ENCODE measurements at regions not wholly inside any gene's neighbourhood (a gene's known extent, or its start where the extent isn't known, plus 50 kb on each side); places are given as distances from the start of the nearest gene placed in this dataset.

GRCh38 chr12:107518868-107519267 lies 166.7 kb upstream of the PWP1 start:
- no peak for DNase-seq (ENCODE audit: extremely low read depth in 1 of 2, low read depth in 1 of 2)

DNA sequence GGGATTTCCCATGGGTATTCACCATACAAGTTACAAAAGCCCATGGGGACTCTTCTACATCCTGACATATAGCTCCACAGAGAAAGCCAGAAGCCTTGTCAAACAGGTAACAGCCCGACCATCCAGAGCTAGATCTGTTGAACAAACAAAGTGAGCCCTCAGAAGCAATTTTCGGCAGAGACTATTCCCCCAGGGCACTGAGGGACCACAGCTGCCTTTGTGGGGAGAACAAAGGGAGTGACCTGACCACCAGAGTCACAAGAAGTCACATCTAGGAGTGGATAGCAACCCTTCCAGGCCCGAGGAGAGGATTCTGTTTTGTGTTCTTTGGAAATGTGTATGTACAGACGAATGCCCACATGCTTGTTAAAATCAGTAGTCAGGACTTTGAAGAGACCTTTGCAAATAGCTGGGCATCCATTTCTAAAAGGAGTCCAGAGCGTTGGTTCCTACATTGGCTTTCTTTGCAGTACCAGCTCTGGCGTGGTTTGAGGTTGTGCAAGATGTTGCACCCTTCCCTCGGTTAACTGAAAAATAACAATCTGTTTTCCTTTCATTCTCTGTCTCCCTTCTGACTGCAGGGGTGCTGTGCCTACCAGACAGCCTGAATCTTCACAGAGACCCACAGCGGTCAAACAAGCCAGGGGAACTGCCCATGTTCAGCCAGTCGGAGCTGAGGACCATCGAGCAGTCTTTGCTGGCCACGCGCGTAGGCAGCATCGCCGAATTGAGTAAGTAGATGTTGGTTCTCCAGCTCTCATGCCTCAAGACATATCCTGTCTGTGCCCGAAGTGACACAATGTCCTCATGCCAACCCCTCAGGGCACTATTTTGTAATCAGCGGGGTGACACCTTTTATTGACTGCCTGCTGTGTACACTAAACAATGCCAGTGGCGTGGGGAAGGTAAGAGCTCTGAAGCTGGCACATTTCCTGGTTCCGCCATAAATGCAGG lies 165.4 kb upstream of the PWP1 start:
- DNase-seq (ENCODE audit: extremely low read depth in 1 of 2, low read depth in 1 of 2): no peak

DNA sequence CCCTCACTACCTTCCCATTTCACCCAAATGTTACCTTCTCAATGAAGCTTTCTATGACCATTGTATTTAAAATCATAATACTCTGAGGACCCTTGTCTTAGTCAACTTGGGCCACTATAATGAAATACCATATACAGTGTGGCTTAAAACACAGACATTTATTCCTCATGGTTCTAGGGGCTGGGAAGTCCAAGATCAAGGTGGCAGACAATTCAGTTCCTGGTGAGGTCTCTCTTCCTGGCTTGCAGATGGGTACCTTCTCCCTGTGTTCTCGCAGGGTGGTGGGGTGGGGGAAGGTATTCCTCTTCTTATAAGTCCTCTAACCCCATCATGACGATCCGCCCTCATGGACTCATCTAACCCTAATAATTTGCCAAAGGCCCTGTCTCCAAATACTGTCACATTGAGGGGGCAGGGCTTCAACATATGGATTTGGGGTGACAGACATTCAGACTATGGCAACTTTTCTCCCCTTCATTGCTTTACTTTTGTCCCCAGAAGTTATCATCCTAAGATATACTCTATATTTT lies 163.7 kb upstream of the PWP1 start:
- DNase-seq (ENCODE audit: extremely low read depth in 1 of 2, low read depth in 1 of 2): no peak

GRCh38 chr12:107522692-107523477 lies 162.7 kb upstream of the PWP1 start:
- no peak for DNase-seq (ENCODE audit: extremely low read depth in 1 of 2, low read depth in 1 of 2)

DNA sequence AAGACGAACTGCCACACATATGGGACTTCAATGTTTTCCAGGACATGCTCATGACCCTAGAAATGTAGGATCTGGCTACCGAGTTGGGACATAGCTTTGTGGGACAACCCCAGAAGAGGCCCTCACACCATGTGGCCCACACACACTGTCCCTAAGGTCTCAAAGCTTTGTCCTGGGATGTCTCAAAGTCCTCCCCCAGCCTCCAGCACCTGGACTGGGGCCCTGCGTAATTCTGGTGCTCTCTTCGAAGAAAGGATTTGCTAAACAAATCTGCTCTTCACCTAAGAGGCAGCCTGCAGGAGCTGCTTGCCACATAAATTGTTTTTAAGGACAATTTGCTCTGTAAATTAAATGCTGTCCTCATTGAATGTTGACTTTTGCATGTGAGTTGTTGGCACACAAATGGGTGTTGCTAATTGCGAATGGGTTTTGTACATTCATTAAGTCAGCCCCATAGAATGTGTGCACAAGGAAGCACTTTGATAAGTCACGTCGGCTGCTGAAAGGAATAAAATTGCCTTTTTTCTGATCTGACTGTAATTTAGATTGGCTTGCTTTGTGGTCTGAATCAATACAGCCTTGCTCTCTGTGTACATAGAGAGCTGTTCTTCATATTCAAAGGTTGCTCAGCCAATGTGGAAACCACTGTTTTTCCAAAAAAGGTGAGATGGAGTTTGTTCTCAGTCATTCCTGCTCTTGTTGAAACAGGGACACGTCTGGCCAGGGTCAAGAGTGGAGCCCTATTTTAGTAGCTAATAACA lies 161.6 kb upstream of the PWP1 start:
- DNase-seq (ENCODE audit: extremely low read depth in 1 of 2, low read depth in 1 of 2): no peak

DNA sequence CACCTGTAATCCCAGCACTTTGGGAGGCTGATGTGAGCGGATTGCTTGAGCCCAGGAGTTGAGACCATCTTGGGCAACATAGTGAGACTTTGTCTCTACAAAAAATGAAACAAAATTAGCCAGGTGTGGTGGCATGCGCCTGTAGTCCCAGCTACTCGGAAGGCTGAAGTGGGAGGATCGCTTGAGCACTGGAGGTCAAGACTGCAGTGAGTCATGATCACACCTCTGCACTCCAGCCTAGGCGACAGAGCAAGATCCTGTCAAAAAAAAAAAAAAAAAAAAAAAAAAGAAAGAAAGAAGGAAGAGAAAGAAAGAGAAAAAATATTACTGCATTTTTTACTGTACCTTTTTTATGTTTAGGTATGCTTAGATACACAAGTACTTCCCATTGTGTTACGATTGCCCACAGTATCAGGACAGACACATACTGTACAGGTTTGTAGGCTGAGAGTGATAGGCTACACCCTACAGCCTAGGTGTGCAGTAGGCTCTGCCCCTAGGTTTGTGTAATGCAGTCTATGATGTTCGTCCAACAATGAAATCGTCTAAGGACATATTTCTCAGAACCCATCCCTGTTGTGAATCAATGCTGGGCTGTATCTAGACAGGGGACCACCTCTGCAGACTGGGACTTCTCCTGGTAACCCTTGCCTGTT lies 160.4 kb upstream of the PWP1 start:
- DNase-seq (ENCODE audit: extremely low read depth in 1 of 2, low read depth in 1 of 2): no peak

DNA sequence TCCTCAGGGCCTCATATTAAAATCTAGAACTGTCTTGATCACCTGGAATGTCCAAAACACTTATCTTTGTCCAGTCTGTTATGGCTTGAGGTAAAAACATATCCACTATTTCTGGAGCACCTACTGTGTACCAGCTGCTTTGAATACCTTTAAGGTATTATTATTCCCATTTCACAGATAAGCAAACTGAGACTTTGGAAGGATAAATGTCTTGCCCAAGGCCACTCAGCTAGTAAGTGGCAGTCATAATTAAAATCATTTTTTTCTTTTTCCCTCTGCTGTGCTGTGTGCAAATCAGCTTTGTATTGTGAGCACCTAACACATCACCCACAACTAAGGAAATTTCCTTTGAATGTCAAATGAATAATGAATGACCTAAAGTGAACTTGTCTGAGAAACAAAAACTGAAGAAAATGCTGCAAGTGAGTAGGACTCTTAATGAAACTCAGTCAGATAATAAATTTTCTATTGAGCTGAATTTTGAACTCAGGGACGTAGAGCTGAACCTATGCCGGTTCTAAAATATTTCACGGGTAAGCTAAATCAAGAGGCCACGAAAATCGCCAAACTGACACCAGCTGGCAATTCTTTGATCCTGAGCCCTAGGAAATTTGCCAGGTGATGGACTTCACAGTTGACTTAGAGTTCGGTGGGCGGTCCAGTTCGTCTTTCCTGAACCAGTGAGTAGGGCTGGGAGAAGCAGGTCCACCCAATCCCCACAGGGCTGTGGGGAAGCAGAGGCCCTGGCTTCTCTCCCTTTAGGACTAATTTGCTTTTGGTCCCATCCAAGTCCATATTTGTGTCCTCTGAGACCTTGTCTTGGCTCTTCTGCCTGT lies 159.7 kb upstream of the PWP1 start:
- no peak for DNase-seq (ENCODE audit: extremely low read depth in 1 of 2, low read depth in 1 of 2)

DNA sequence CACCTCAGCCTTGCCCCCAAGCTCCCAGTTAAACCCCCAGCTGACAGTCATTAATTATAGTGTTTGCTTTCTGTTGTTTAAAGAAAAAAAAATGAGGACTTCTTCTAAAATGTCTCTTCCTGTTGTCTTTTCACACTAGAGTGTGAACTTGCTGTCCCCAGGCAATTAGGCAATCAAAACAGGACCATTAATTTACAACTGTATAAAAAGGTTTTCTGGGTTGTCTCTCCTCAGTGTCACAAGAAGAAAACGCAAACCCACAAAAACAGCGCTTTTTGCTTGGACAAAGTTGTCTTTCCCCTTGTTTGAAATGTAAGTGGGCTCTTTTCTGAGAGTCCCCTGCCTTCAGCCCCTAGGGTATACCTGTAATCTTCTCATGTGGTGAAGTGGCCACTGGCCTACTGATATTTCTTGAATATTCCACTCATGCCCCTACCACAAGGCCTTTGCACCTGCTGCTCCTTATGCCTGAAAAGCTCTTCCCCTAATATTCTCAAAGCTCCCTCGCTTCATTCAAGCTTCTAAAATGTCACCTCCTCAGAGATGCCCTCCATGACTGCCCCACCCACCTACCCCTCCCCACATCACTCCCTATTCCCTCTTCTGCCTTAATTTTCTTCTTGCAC lies 158.9 kb upstream of the PWP1 start:
- no peak for DNase-seq (ENCODE audit: extremely low read depth in 1 of 2, low read depth in 1 of 2)

- DNase-seq (ENCODE audit: extremely low read depth in 1 of 2, low read depth in 1 of 2): no peak
Measured at GRCh38 chr12:107528731-107529365, 156.8 kb upstream of the PWP1 start.

DNA sequence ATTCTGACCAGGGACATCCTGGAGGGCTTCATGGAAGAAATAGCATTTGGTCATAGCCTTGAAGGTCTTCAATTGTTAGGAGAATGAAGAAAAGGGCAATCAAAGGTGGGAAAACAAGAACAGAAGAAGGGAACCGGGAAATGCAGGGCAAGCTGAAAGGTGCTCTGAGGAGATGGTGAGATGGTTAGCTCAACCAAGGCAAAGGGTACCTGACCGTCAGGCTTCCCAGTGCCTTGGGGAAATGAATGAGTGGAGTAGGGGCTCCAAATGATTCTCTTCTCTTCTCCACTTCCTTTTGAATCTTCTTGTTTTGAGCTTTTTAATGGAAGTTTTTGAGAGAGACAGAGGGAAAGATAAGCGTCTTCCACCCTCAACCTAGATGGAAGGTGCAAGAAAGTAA lies 155.6 kb upstream of the PWP1 start:
- no peak for DNase-seq (ENCODE audit: extremely low read depth in 1 of 2, low read depth in 1 of 2)

DNA sequence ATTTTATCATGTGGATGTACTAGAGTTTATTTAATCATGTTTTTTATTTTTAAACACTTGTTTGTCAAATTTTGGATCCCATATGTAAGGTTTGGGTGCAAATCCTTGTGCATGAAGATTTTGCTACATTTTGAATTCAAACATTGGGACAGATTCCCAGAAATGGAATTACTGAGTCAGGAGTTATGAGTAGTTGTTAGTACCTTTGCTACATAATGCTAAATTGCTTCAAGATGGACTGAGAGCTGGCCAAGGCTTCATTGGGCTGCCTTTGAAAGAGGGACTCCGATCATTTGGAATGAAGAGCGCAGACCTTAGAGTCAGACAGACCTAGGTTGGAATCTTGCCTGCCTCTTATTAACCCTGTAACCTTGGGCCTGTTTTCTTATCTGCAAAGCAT lies 154.9 kb upstream of the PWP1 start:
- DNase-seq (ENCODE audit: extremely low read depth in 1 of 2, low read depth in 1 of 2): no peak

- no peak for DNase-seq (ENCODE audit: extremely low read depth in 1 of 2, low read depth in 1 of 2)
Measured at GRCh38 chr12:107533218-107533617, 152.4 kb upstream of the PWP1 start.

DNA sequence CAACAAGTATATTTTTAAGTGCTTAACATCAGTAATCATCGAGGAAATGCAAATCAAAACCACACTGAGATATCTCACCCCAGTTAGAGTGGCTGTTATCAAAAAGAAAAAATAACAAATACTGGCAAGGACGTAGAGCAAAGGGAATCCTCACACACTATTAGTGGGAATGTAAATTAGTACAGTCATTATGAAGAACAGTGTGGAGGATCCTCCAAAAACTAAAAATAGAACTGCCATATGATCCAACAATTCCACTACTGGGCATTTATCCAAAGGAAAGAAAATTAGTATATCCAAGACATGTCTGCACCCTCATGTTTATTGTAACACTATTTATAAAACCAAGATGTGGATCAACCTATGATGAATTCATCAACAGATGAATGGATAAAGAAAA lies 149.0 kb upstream of the PWP1 start:
- no peak for DNase-seq (ENCODE audit: extremely low read depth in 1 of 2, low read depth in 1 of 2)

DNA sequence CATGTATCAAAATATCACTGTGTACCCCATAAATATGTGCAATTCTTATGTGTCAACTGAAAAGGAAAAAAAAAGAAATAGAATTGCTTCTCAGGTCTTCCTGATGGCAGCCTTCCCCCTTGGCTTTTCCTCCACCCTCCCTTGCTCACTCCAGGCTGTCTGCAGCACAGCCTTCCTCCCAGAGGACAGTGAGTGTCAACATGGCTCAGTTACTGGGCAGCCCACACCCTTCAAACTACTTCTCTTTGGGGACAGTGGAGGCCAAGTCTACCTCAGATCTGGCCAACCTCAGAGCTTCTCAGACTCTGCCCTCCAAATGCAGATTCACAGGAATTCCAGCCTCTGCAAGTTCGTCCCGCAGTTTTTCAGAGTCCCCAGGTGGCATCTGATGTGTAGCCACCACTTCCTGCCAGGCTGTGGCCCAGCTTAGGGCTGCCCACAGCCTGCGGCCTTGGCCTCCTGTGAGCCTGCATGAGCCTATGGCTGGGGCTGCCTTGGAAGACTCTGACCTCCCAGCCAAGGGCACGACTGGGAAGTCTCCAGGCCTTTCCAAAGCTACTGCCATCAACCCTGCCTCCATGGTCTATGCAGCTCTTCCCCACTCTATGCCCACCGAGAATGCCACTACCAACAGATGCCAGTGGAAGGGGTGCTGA lies 148.0 kb upstream of the PWP1 start:
- no peak for DNase-seq (ENCODE audit: extremely low read depth in 1 of 2, low read depth in 1 of 2)

GRCh38 chr12:107539196-107539939 lies 146.2 kb upstream of the PWP1 start:
- DNase-seq (ENCODE audit: extremely low read depth in 1 of 2, low read depth in 1 of 2): no peak

DNA sequence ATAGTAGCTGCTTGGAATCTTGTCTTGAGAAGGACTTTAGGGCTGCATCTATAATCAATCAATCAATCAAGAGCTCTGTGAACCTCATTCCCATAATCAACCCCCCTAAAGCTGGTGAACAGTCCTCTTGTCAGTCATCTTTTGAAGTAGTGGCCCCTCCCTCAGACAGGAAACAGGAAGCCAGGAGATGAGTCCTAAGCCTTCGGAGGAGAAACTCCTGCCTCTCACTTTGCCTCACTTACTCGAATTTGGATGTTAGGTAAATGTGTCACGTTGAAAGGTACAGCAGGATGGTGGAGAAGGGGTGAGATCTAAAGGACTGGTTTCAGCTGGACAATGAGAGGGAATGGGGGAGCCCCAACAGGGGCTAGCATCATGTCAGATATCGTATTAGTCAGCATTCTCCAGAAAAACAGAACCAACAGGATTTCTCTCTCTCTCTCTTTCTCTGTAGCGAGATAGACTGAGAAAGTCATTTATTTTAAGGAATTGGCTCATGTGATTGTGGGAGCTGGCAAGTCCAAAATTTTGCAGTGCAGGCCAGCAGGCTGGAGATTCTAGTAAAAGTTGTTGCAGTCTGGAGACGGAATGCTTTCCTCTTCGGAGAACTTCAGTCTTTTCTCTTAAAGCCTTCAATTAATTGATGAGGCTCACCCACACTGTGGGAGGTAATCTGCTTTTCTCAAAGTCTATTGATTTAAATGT lies 144.4 kb upstream of the PWP1 start:
- no peak for DNase-seq (ENCODE audit: extremely low read depth in 1 of 2, low read depth in 1 of 2)

DNA sequence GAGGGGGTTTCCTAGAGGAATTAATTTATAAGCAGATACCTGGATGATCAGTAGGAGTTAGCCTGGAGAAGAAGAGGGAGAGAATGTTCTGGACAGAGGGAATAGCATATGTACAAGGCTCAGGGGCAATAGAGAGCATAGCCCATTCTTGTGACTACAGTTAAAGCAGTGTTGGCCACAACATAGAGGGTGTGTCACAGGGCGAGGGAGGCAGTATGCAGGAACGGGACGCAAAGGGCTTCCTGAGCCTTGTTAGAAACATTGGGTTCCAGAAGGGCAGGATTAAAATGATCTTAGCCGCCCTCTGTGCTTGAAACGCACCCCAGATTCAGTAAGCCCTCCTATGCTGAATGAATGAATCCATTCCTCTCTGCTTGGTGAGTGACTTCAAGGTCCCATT lies 142.2 kb upstream of the PWP1 start:
- DNase-seq (ENCODE audit: extremely low read depth in 1 of 2, low read depth in 1 of 2): no peak

Measured in activated CD8-positive, alpha-beta memory T cell treated with anti-CD3 and anti-CD28 coated beads for 1 hour (primary cell).